ENCODE measurements at regions not wholly inside any gene's neighbourhood (a gene's known extent, or its start where the extent isn't known, plus 50 kb on each side); places are given as distances from the start of the nearest gene placed in this dataset.

DNA sequence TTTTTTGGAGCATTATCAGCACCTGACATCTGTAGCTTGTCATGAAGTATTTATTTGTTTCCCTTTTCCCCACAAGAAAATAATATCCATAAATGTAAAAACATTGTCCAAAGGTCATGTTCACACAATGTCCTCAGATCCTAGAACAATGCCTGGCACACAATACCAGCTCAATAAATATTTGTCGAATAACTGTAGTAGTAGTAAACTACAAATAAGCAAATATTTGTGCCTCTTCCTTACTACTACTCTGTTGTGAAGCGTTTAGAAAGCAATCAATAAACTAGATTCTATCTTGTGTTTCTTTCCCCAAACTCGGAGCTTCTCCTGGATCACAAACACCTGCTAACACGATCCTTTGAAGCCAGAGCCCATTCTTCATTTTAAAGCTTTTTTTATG is 459.6 kb upstream of the NECTIN3 start:
- TF ChIP-seq TCF12 (IDR thresholded peaks at IDR 0.05; ENCODE audit: low read depth) (no peak), EP300 (IDR thresholded peaks at IDR 0.05; ENCODE audit: borderline replicate concordance) (no peak), YY1 (IDR thresholded peaks at IDR 0.05; ENCODE audit: low read depth) (no peak), TEAD4 (IDR thresholded peaks at IDR 0.05) (no peak), CEBPB (IDR thresholded peaks at IDR 0.05) (no peak), NFIC (IDR thresholded peaks at IDR 0.05) (no peak), FOXM1 (IDR thresholded peaks at IDR 0.05; ENCODE audit: borderline replicate concordance, low read depth) (no peak), CREB1 (IDR thresholded peaks at IDR 0.05; ENCODE audit: low read depth) (no peak), ZBTB7A (IDR thresholded peaks at IDR 0.05; ENCODE audit: low read depth) (no peak), RAD21 (IDR thresholded peaks at IDR 0.05; ENCODE audit: low read depth) (no peak), EGR1 (IDR thresholded peaks at IDR 0.05) (no peak), TAF1 (IDR thresholded peaks at IDR 0.05; ENCODE audit: low read depth) (no peak)
- TF ChIP-seq, protein P1, sequence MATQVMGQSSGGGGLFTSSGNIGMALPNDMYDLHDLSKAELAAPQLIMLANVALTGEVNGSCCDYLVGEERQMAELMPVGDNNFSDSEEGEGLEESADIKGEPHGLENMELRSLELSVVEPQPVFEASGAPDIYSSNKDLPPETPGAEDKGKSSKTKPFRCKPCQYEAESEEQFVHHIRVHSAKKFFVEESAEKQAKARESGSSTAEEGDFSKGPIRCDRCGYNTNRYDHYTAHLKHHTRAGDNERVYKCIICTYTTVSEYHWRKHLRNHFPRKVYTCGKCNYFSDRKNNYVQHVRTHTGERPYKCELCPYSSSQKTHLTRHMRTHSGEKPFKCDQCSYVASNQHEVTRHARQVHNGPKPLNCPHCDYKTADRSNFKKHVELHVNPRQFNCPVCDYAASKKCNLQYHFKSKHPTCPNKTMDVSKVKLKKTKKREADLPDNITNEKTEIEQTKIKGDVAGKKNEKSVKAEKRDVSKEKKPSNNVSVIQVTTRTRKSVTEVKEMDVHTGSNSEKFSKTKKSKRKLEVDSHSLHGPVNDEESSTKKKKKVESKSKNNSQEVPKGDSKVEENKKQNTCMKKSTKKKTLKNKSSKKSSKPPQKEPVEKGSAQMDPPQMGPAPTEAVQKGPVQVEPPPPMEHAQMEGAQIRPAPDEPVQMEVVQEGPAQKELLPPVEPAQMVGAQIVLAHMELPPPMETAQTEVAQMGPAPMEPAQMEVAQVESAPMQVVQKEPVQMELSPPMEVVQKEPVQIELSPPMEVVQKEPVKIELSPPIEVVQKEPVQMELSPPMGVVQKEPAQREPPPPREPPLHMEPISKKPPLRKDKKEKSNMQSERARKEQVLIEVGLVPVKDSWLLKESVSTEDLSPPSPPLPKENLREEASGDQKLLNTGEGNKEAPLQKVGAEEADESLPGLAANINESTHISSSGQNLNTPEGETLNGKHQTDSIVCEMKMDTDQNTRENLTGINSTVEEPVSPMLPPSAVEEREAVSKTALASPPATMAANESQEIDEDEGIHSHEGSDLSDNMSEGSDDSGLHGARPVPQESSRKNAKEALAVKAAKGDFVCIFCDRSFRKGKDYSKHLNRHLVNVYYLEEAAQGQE (IDR thresholded peaks at IDR 0.05; ENCODE audit: low read depth): no peak
- TF ChIP-seq, protein P2, sequence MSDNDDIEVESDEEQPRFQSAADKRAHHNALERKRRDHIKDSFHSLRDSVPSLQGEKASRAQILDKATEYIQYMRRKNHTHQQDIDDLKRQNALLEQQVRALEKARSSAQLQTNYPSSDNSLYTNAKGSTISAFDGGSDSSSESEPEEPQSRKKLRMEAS (IDR thresholded peaks at IDR 0.05): no peak
- TF ChIP-seq, protein P3, sequence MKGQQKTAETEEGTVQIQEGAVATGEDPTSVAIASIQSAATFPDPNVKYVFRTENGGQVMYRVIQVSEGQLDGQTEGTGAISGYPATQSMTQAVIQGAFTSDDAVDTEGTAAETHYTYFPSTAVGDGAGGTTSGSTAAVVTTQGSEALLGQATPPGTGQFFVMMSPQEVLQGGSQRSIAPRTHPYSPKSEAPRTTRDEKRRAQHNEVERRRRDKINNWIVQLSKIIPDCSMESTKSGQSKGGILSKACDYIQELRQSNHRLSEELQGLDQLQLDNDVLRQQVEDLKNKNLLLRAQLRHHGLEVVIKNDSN (IDR thresholded peaks at IDR 0.05): no peak

DNA sequence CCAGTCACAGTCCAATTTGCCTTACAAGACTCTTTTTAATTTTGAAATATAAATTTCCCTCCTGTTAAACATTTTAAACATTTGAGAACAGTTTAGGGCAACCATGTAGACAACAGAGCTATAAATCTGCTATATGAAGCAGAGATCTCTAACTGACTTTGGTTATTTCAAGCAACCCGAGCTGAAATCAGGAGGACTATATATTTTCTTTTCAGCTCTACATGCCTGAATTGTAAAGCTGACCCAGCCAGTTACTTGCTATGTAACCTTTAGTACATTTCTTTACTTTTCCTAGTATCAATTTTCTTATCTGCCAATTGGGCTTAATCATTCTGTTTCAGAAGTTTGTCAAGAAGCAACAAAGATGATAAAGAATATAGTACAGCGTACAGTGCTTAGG is 457.4 kb upstream of the NECTIN3 start:
- TF ChIP-seq TCF12 (IDR thresholded peaks at IDR 0.05; ENCODE audit: low read depth): no peak
- no peak for TF ChIP-seq TEAD4 (IDR thresholded peaks at IDR 0.05)
- no peak for TF ChIP-seq CEBPB (IDR thresholded peaks at IDR 0.05)
- no peak for TF ChIP-seq RAD21 (IDR thresholded peaks at IDR 0.05; ENCODE audit: low read depth)
- no peak for TF ChIP-seq NFIC (IDR thresholded peaks at IDR 0.05)
- no peak for TF ChIP-seq CREB1 (IDR thresholded peaks at IDR 0.05; ENCODE audit: low read depth)
- no peak for TF ChIP-seq FOXM1 (IDR thresholded peaks at IDR 0.05; ENCODE audit: borderline replicate concordance, low read depth)
- no peak for TF ChIP-seq ZBTB7A (IDR thresholded peaks at IDR 0.05; ENCODE audit: low read depth)
- no peak for TF ChIP-seq YY1 (IDR thresholded peaks at IDR 0.05; ENCODE audit: low read depth)
- TF ChIP-seq, protein P3 (IDR thresholded peaks at IDR 0.05): no peak
- TF ChIP-seq, protein P1 (IDR thresholded peaks at IDR 0.05; ENCODE audit: low read depth): no peak
- no peak for TF ChIP-seq TAF1 (IDR thresholded peaks at IDR 0.05; ENCODE audit: low read depth)
- TF ChIP-seq, protein P2 (IDR thresholded peaks at IDR 0.05): no peak
- no peak for TF ChIP-seq EGR1 (IDR thresholded peaks at IDR 0.05)
- TF ChIP-seq EP300 (IDR thresholded peaks at IDR 0.05; ENCODE audit: borderline replicate concordance): no peak

DNA sequence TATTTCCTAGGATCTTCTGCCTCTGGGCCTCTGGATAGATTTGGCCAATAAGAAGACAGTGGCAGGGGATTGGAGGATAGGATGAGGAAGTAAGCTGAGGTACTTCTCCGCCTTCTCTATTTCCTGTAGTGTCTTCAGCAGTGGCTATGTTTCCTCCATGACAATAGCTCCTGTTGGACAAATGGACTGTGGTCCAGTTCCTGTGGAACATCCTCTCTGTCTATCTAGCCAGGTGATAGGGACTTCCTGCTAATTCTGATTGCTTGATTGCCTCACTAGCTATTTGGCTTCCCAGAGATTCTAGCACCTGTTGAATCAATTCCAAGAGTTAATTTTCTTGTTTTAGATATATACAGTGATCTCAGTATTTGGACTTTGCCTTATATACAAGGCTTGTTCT is 456.2 kb upstream of the NECTIN3 start:
- TF ChIP-seq CEBPB (IDR thresholded peaks at IDR 0.05) (no peak), EGR1 (IDR thresholded peaks at IDR 0.05) (no peak)
- TF ChIP-seq, protein P2 (IDR thresholded peaks at IDR 0.05): no peak

DNA sequence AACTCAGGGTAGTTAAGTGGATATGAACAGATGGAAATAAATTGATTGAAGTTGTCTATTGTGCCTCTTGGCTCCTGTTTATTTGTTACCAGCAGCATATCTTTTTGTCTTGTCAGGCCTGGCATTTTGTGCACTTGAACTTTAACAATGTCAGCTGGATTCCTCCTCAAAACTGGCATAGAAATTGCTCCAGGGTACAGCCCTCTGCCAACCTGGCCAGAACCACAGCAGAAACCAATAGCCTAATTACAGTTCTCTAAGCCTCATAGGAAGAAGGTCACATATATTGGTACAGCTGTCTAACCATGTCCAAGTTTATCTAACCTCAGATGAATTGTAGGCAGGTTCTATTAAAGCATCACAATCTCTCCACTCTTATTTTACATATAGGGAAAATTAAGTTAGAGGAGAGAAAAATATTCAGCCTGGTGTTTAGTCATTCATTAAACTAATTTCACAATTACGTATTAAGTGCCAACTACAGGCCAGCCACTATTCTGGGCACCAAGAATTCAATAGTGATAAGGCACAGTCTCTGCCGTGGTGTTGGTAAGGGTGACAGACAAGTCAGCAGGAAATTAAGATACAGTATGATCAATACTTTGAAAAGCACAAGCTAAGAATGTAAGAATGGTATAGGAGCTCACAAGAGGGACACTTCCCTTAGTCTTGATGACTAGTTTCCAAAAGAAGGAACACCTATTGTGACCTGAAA is 452.9 kb upstream of the NECTIN3 start:
- TF ChIP-seq TCF12 (IDR thresholded peaks at IDR 0.05; ENCODE audit: low read depth) (no peak), TEAD4 (IDR thresholded peaks at IDR 0.05) (no peak)
- TF ChIP-seq, protein P3 (IDR thresholded peaks at IDR 0.05): no peak
- TF ChIP-seq, protein P1 (IDR thresholded peaks at IDR 0.05; ENCODE audit: low read depth): no peak

Data from Ishikawa (cell line).